ENCODE measurements at regions not wholly inside any gene's neighbourhood (a gene's known extent, or its start where the extent isn't known, plus 50 kb on each side); places are given as distances from the start of the nearest gene placed in this dataset.

GRCh38 chr13:38630780-38631179 is 56.1 kb upstream of the FREM2 start:
- WGBS, 5 donors: 82 to 91% (median 87%) methylated on average over 4 of the region's 4 CpGs
- no peak for TF ChIP-seq CTCF (IDR thresholded peaks at IDR 0.05 in 8 of 11, conservative IDR thresholded peaks at IDR 0.05 in 3 of 11)
- no peak for TF ChIP-seq POLR2AphosphoS5 (IDR thresholded peaks at IDR 0.05)
- no peak for TF ChIP-seq POLR2A (IDR thresholded peaks at IDR 0.05)
- H3K36me3 ChIP-seq: no peaks in the 10 kb centered on the region
- no peak for DNase-seq
- intact Hi-C loops (cut with DNase I; ENCODE audit: low total_unique reads): no loop called here
- no peak overlapping the region for H3K27ac ChIP-seq
- no peaks in the 10 kb centered on the region for H3K9me3 ChIP-seq
- no peaks in the 10 kb centered on the region for H3K4me1 ChIP-seq
- H3K4me3 ChIP-seq: no peak overlapping the region
- H3K27me3 ChIP-seq (replicated peaks in 1 of 7): peaks cover 0 to 5% (median 0%) of the 10 kb centered on the region in 7 donors

- TF ChIP-seq POLR2A (IDR thresholded peaks at IDR 0.05) (no peak), CTCF (IDR thresholded peaks at IDR 0.05 in 8 of 11, conservative IDR thresholded peaks at IDR 0.05 in 3 of 11) (no peak), POLR2AphosphoS5 (IDR thresholded peaks at IDR 0.05) (no peak)
- no peaks in the 10 kb centered on the region for H3K36me3 ChIP-seq
- H3K4me3 ChIP-seq: no peak overlapping the region
- DNase-seq: no peak
- no peaks in the 10 kb centered on the region for H3K9me3 ChIP-seq
- no peaks in the 10 kb centered on the region for H3K4me1 ChIP-seq
- 75 to 82% (median 79%) methylated on average over 4 of the region's 4 CpGs for WGBS, 5 donors
- H3K27me3 ChIP-seq (replicated peaks in 1 of 7): peaks cover 0 to 5% (median 0%) of the 10 kb centered on the region in 7 donors
- intact Hi-C loops (cut with DNase I; ENCODE audit: low total_unique reads): no loop called here
- H3K27ac ChIP-seq: no peak overlapping the region
Observed at GRCh38 chr13:38635030-38635429, 51.8 kb upstream of the FREM2 start.

- Histone ChIP-seq H3K27me3 (replicated peaks in 1 of 7) (peaks cover 0 to 5% (median 0%) of the 10 kb centered on the region in 7 donors), H3K4me1 (no peaks in the 10 kb centered on the region), H3K27ac (no peak overlapping the region), H3K4me3 (no peak overlapping the region), H3K9me3 (no peaks in the 10 kb centered on the region), H3K36me3 (no peaks in the 10 kb centered on the region)
- intact Hi-C loops (cut with DNase I; ENCODE audit: low total_unique reads): no loop called here
- no peak for DNase-seq
- TF ChIP-seq POLR2AphosphoS5 (IDR thresholded peaks at IDR 0.05): no peak
- no peak for TF ChIP-seq CTCF (IDR thresholded peaks at IDR 0.05 in 8 of 11, conservative IDR thresholded peaks at IDR 0.05 in 3 of 11)
- TF ChIP-seq POLR2A (IDR thresholded peaks at IDR 0.05): no peak
- 58 to 67% (median 61%) methylated on average over 3 of the region's 3 CpGs for WGBS, 5 donors
Observed at GRCh38 chr13:38636073-38636472, 50.8 kb upstream of the FREM2 start.

DNA sequence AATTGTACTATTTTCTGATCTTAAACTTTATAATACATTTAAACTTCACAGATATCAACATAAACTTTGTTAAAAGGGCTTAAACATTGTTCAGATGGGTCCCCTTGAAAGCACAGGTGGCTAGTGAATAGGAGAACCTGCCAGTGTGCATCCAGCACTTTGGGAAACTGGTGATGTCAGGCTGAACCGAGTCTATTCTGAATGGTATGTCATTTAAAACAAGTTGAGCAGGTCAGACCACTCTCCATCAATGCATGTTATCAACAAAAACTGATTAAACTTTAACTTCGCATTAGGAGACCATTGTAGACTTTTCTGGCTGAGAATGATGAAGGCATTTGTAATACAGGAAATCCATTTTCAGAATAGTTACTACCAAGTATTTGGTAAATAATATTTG is 50.1 kb upstream of the FREM2 start:
- 54 to 71% (median 65%) methylated on average over 2 of the region's 2 CpGs for WGBS, 5 donors
- no peaks in the 10 kb centered on the region for H3K4me1 ChIP-seq
- no peak overlapping the region for H3K4me3 ChIP-seq
- intact Hi-C loops (cut with DNase I; ENCODE audit: low total_unique reads): no loop called here
- H3K9me3 ChIP-seq: no peaks in the 10 kb centered on the region
- H3K27ac ChIP-seq: no peak overlapping the region
- peaks cover 0 to 2% (median 0%) of the 10 kb centered on the region in 7 donors for H3K27me3 ChIP-seq (replicated peaks in 1 of 7)
- no peak for DNase-seq
- no peak for TF ChIP-seq POLR2A (IDR thresholded peaks at IDR 0.05)
- TF ChIP-seq CTCF (IDR thresholded peaks at IDR 0.05 in 8 of 11, conservative IDR thresholded peaks at IDR 0.05 in 3 of 11): no peak
- TF ChIP-seq POLR2AphosphoS5 (IDR thresholded peaks at IDR 0.05): no peak
- no peaks in the 10 kb centered on the region for H3K36me3 ChIP-seq
